ENCODE measurements at regions not wholly inside any gene's neighbourhood (a gene's known extent, or its start where the extent isn't known, plus 50 kb on each side); places are given as distances from the start of the nearest gene placed in this dataset.

DNA sequence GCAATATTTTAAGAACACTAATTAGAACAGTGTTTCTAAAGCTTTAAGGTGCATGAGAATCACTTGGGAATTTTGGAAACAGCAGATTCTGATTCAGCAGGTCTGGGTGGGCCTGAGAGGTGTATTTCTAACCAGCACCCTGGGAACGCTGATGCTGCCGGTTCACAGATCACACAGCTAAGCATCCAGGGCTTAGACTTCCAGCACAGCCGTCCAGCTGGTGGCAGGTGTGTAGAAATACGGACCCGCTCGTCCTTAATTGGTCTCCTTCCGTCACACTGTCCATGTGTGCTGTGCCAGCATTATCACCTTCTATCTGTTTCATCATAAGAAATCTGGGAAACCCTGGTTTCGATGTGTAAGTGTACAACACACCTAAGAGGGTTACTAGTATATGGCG is 1029.0 kb downstream of the EFNB2 start:
- H3K4me3 ChIP-seq (ENCODE audit: low read length), result no peak overlapping the region
- H3K27me3 ChIP-seq (ENCODE audit: low read depth, low read length), result no peaks in the 10 kb centered on the region
- no peak overlapping the region for H3K27ac ChIP-seq (ENCODE audit: low read length)
- no peak overlapping the region for H2AFZ ChIP-seq (ENCODE audit: low read depth, low read length)
- H4K20me1 ChIP-seq (ENCODE audit: insufficient read depth, low read length), result no peaks in the 10 kb centered on the region
- TF ChIP-seq, protein P1, sequence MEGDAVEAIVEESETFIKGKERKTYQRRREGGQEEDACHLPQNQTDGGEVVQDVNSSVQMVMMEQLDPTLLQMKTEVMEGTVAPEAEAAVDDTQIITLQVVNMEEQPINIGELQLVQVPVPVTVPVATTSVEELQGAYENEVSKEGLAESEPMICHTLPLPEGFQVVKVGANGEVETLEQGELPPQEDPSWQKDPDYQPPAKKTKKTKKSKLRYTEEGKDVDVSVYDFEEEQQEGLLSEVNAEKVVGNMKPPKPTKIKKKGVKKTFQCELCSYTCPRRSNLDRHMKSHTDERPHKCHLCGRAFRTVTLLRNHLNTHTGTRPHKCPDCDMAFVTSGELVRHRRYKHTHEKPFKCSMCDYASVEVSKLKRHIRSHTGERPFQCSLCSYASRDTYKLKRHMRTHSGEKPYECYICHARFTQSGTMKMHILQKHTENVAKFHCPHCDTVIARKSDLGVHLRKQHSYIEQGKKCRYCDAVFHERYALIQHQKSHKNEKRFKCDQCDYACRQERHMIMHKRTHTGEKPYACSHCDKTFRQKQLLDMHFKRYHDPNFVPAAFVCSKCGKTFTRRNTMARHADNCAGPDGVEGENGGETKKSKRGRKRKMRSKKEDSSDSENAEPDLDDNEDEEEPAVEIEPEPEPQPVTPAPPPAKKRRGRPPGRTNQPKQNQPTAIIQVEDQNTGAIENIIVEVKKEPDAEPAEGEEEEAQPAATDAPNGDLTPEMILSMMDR (IDR thresholded peaks at IDR 0.05; ENCODE audit: low read depth, low read length), result no peak
- no peak for TF ChIP-seq EZH2phosphoT487 (IDR thresholded peaks at IDR 0.05; ENCODE audit: low read depth)
- no peaks in the 10 kb centered on the region for H3K36me3 ChIP-seq (replicated peaks; ENCODE audit: low read depth, low read length)
- no peaks in the 10 kb centered on the region for H3K79me2 ChIP-seq (ENCODE audit: low read length)
- no peak overlapping the region for H3K4me2 ChIP-seq (ENCODE audit: low read length)
- H3K4me1 ChIP-seq (ENCODE audit: low read length), result no peaks in the 10 kb centered on the region
- H3K9ac ChIP-seq (ENCODE audit: low read length), result no peak overlapping the region
- no peaks in the 10 kb centered on the region for H3K9me3 ChIP-seq (ENCODE audit: insufficient read depth, low read length)

DNA sequence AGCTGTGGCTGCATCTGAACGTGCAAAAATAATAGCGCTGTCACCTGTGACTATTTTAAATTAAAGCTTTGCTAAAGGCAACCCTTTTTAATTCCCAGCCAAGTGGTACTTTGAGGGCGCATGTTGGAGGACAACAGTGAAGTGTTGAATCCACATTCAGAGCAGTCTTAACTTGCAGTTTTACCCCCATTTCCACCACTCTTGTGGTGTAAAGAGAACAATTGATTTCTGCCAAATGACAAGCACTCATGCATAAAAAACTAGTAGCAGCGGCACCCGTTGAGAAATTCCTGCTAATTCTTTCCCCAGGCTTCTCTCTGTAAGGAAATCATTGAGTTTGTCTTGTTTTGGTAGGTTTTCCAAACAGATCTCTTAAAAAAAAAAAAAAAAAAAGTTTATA is 1033.3 kb downstream of the EFNB2 start:
- Histone ChIP-seq H3K9me3 (ENCODE audit: insufficient read depth, low read length) (no peaks in the 10 kb centered on the region), H3K4me3 (ENCODE audit: low read length) (no peak overlapping the region), H3K27me3 (ENCODE audit: low read depth, low read length) (no peaks in the 10 kb centered on the region), H2AFZ (ENCODE audit: low read depth, low read length) (no peak overlapping the region), H3K9ac (ENCODE audit: low read length) (no peak overlapping the region), H3K27ac (ENCODE audit: low read length) (no peak overlapping the region), H3K36me3 (replicated peaks; ENCODE audit: low read depth, low read length) (no peaks in the 10 kb centered on the region), H3K4me2 (ENCODE audit: low read length) (no peak overlapping the region), H3K79me2 (ENCODE audit: low read length) (no peaks in the 10 kb centered on the region), H3K4me1 (ENCODE audit: low read length) (no peaks in the 10 kb centered on the region), H4K20me1 (ENCODE audit: insufficient read depth, low read length) (no peaks in the 10 kb centered on the region)
- TF ChIP-seq EZH2phosphoT487 (IDR thresholded peaks at IDR 0.05; ENCODE audit: low read depth), result no peak
- TF ChIP-seq, protein P1 (IDR thresholded peaks at IDR 0.05; ENCODE audit: low read depth, low read length), result no peak

DNA sequence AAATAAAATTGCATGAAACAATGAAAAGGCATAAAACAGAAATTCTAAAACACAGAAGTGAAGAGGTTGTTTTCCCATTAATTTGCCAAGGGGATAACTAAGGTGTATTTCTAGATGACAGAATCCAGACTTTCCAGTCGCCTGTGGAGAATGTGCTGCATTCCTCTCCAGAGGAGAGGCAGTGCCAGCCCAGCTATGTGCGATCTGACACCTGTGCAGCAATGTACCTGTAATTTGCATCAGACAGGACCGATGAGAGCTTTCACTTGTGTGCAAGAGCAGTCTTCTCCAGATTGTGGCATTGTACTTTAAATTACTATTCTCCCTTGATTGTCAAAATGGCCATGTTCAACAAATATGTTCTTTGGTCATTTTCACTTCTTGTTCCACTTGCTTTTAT is 1037.9 kb downstream of the EFNB2 start:
- H2AFZ ChIP-seq (ENCODE audit: low read depth, low read length), result no peak overlapping the region
- no peak overlapping the region for H3K4me3 ChIP-seq (ENCODE audit: low read length)
- H3K27me3 ChIP-seq (ENCODE audit: low read depth, low read length), result no peaks in the 10 kb centered on the region
- no peaks in the 10 kb centered on the region for H3K4me1 ChIP-seq (ENCODE audit: low read length)
- no peak overlapping the region for H3K9ac ChIP-seq (ENCODE audit: low read length)
- H3K9me3 ChIP-seq (ENCODE audit: insufficient read depth, low read length), result no peaks in the 10 kb centered on the region
- no peaks in the 10 kb centered on the region for H3K36me3 ChIP-seq (replicated peaks; ENCODE audit: low read depth, low read length)
- no peak overlapping the region for H3K4me2 ChIP-seq (ENCODE audit: low read length)
- no peaks in the 10 kb centered on the region for H4K20me1 ChIP-seq (ENCODE audit: insufficient read depth, low read length)
- no peak for TF ChIP-seq EZH2phosphoT487 (IDR thresholded peaks at IDR 0.05; ENCODE audit: low read depth)
- TF ChIP-seq, protein P1 (IDR thresholded peaks at IDR 0.05; ENCODE audit: low read depth, low read length), result no peak
- no peaks in the 10 kb centered on the region for H3K79me2 ChIP-seq (ENCODE audit: low read length)
- no peak overlapping the region for H3K27ac ChIP-seq (ENCODE audit: low read length)

DNA sequence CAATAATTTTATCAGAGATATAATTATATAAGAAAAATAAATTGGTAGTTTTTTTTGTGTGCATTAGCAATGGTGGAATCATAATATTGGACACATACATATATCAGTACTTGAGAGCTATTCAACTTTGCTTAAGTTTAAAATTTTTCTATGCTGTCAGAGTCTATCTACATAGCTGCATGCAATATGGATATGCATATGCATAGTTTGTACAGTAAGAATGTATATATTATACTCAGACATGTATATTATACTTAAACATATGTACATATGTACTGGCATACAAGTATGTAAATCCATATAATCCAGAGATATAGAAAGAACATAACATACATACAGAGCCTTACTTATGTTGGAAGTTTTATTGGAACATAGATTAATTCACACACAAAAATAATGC is 1043.2 kb downstream of the EFNB2 start:
- H4K20me1 ChIP-seq (ENCODE audit: insufficient read depth, low read length), result no peaks in the 10 kb centered on the region
- H2AFZ ChIP-seq (ENCODE audit: low read depth, low read length), result no peak overlapping the region
- no peaks in the 10 kb centered on the region for H3K9me3 ChIP-seq (ENCODE audit: insufficient read depth, low read length)
- no peak overlapping the region for H3K4me2 ChIP-seq (ENCODE audit: low read length)
- H3K4me1 ChIP-seq (ENCODE audit: low read length), result no peaks in the 10 kb centered on the region
- no peak overlapping the region for H3K4me3 ChIP-seq (ENCODE audit: low read length)
- H3K36me3 ChIP-seq (replicated peaks; ENCODE audit: low read depth, low read length), result no peaks in the 10 kb centered on the region
- no peaks in the 10 kb centered on the region for H3K79me2 ChIP-seq (ENCODE audit: low read length)
- no peak for TF ChIP-seq EZH2phosphoT487 (IDR thresholded peaks at IDR 0.05; ENCODE audit: low read depth)
- H3K9ac ChIP-seq (ENCODE audit: low read length), result no peak overlapping the region
- no peaks in the 10 kb centered on the region for H3K27me3 ChIP-seq (ENCODE audit: low read depth, low read length)
- no peak overlapping the region for H3K27ac ChIP-seq (ENCODE audit: low read length)

DNA sequence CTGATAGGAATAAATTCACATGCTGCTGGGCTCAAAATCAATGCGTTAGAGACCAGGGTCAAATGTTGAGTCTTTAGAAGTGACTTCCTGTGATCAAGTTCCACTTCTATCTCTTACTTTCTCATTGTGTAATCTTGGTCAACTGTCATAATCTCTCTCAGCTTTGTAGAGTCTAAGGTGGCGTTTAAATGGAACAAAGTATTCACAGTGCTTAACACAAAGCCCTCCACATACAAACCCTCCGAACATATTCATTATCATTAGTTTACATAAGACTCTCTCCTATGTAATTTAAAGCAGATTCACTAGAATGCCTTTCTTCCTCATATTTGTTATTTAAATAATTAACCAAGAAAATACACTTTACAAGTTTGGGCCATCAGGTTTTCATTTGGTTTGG is 1044.1 kb downstream of the EFNB2 start:
- H3K4me2 ChIP-seq (ENCODE audit: low read length), result no peak overlapping the region
- H3K4me3 ChIP-seq (ENCODE audit: low read length), result no peak overlapping the region
- no peak for TF ChIP-seq EZH2phosphoT487 (IDR thresholded peaks at IDR 0.05; ENCODE audit: low read depth)
- TF ChIP-seq, protein P1 (IDR thresholded peaks at IDR 0.05; ENCODE audit: low read depth, low read length), result no peak
- H3K9ac ChIP-seq (ENCODE audit: low read length), result no peak overlapping the region
- no peak overlapping the region for H3K27ac ChIP-seq (ENCODE audit: low read length)
- no peaks in the 10 kb centered on the region for H3K36me3 ChIP-seq (replicated peaks; ENCODE audit: low read depth, low read length)
- no peaks in the 10 kb centered on the region for H3K9me3 ChIP-seq (ENCODE audit: insufficient read depth, low read length)
- no peaks in the 10 kb centered on the region for H3K27me3 ChIP-seq (ENCODE audit: low read depth, low read length)
- no peaks in the 10 kb centered on the region for H3K79me2 ChIP-seq (ENCODE audit: low read length)
- no peaks in the 10 kb centered on the region for H3K4me1 ChIP-seq (ENCODE audit: low read length)
- H4K20me1 ChIP-seq (ENCODE audit: insufficient read depth, low read length), result no peaks in the 10 kb centered on the region
- H2AFZ ChIP-seq (ENCODE audit: low read depth, low read length), result no peak overlapping the region

Measured in OCI-LY3 (cell line).